Activated T-cell treated with anti-CD3 and anti-CD28 coated beads for 24 hours (primary cell): ENCODE measurements at regions not wholly inside any gene's neighbourhood (a gene's known extent, or its start where the extent isn't known, plus 50 kb on each side); places are given as distances from the start of the nearest gene placed in this dataset.
"Not testable (repeated sequence)": the region's sequence is repeated elsewhere in the genome, so short reads cannot be mapped to it uniquely, and the experiment has no call there.

ENCODE experiments used
- DNase-seq: peaks from one replicate; pipeline ENCODE4 v3.0.0-alpha.2; 2020; ENCODE audit warnings: low read depth

- no peak for DNase-seq
Measured at GRCh38 chr4:53714236-53715140, 123.2 kb upstream of the LNX1 start.

- DNase-seq = no peak
Measured at GRCh38 chr4:53713767-53714166, 122.5 kb upstream of the LNX1 start.

- no peak for DNase-seq
Measured at GRCh38 chr4:53713296-53713695, 122.0 kb upstream of the LNX1 start.

GRCh38 chr4:53712408-53713020 lies 121.2 kb upstream of the LNX1 start:
- no peak for DNase-seq

GRCh38 chr4:53711926-53712325 lies 120.6 kb upstream of the LNX1 start:
- no peak for DNase-seq

GRCh38 chr4:53709693-53710092 lies 118.4 kb upstream of the LNX1 start:
- no peak for DNase-seq

- no peak for DNase-seq
Measured at GRCh38 chr4:53707491-53707890, 116.2 kb upstream of the LNX1 start.

- no peak for DNase-seq
Measured at GRCh38 chr4:53706422-53707032, 115.2 kb upstream of the LNX1 start.

- DNase-seq = no peak
Measured at GRCh38 chr4:53705972-53706371, 114.7 kb upstream of the LNX1 start.

- DNase-seq = no peak
Measured at GRCh38 chr4:53705151-53705764, 114.0 kb upstream of the LNX1 start.

GRCh38 chr4:53704329-53704728 lies 113.0 kb upstream of the LNX1 start:
- DNase-seq = no peak

- no peak for DNase-seq
Measured at GRCh38 chr4:53703267-53703655, 112.0 kb upstream of the LNX1 start.

GRCh38 chr4:53702334-53703266 lies 111.3 kb upstream of the LNX1 start:
- DNase-seq = no peak

GRCh38 chr4:53701260-53701659 lies 110.0 kb upstream of the LNX1 start:
- not testable (repeated sequence) for DNase-seq

GRCh38 chr4:53699310-53699709 lies 108.0 kb upstream of the LNX1 start:
- not testable (repeated sequence) for DNase-seq

GRCh38 chr4:53697016-53697685 lies 105.9 kb upstream of the LNX1 start:
- no peak for DNase-seq

GRCh38 chr4:53695540-53696463 lies 104.5 kb upstream of the LNX1 start:
- DNase-seq = no peak

- DNase-seq = no peak
Measured at GRCh38 chr4:53694666-53695065, 103.4 kb upstream of the LNX1 start.

GRCh38 chr4:53693909-53694308 lies 102.6 kb upstream of the LNX1 start:
- DNase-seq = no peak

- DNase-seq = no peak
Measured at GRCh38 chr4:53693408-53693807, 102.1 kb upstream of the LNX1 start.
